ENCODE measurements at regions not wholly inside any gene's neighbourhood (a gene's known extent, or its start where the extent isn't known, plus 50 kb on each side); places are given as distances from the start of the nearest gene placed in this dataset.

DNA sequence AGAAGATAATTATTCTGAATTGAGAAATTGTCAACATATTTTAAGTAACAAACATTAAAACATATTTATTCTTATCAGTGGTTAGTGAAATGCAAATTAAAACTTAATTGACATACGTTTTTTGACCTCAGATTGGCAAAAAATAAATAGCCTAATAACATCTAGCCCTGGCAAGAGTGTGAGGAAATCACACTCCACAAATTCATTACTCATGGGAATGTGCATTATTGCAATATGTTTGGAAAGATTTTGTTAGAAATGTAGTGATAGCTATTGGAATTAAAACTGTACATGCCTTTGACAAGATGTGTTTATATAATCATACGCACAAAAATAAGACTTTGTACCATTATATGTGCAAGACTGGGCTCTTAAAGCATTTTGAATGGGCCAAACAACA is 168.6 kb downstream of the KITLG start:
- no peak for DNase-seq (ENCODE audit: low read depth in 4 of 4, low spot score in 3 of 4)

DNA sequence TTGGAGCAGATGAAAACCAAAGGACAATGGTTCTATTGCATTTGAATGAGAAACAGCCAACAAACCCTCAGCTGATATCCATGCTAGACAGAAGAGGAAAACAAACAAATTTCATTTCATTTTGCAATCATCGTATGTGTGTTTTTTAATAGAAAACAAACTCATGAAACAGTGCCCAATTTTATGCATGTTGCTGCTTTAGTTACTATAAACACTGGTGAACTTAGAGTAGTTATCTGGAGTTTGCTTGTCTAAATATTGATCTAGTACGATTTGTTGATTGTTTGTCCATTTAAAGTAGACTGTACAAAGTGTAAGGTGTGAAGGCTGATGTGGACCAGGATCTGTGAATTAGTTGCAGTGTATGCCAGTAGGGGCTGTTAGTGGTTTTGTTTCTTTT is 166.6 kb downstream of the KITLG start:
- no peak for DNase-seq (ENCODE audit: low read depth in 4 of 4, low spot score in 3 of 4)

DNA sequence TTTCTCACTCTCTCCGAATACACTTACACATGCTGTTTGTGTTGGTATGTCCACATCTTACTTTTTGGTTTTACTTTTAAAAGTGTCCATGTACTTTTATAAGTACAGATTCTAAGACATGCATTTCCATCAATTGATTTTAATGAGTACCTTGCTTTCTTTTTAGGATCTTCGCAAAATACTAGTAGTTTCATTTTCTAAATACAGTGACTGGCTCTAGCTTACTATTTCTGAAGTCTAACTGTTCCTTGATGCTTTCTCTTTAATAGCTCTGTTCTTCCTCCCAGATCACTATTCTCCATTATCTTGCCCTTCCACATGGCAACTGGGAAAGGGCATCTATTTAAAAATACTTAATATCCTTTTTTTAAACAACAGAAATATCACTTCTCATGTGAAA is 164.1 kb downstream of the KITLG start:
- no peak for DNase-seq (ENCODE audit: low read depth in 4 of 4, low spot score in 3 of 4)

DNA sequence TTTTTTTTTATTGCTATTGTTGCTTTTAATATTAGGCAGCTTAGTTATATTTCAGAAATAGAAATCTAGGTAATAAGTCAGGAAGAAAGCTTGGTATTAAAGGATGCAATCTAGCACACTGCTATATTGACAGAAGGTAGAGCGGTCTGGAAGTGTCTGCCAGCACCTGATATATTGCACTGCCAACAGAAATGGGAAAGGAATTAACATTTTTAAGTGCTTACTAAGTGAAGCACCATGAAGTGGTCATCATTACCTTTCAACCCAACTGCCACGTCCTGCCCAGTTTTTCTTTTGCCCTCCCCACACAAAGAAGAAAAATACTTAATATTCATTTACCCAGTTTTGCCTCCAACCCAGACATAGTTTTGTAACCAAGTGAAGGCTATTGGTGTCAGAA is 163.5 kb downstream of the KITLG start:
- no peak for DNase-seq (ENCODE audit: low read depth in 4 of 4, low spot score in 3 of 4)

DNA sequence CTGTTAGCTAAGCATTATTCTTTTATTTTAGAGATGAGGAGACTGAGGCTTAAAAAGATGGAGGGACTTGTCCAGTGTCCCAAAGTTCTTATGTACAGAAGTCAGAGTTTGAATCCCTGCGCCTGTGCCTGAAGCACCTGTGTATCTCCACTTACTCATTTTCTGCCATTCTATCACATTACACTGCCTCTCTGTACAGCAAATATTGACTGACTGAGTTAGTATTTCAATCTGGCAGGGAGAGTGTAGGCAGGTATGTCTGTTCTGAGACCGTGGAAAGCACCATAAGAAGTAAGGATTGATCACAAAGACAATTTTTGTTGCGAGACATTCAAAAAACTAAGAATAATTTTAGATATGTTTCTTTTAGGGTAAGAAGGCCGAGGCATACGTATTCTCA is 162.7 kb downstream of the KITLG start:
- DNase-seq (ENCODE audit: low read depth in 4 of 4, low spot score in 3 of 4): no peak

DNA sequence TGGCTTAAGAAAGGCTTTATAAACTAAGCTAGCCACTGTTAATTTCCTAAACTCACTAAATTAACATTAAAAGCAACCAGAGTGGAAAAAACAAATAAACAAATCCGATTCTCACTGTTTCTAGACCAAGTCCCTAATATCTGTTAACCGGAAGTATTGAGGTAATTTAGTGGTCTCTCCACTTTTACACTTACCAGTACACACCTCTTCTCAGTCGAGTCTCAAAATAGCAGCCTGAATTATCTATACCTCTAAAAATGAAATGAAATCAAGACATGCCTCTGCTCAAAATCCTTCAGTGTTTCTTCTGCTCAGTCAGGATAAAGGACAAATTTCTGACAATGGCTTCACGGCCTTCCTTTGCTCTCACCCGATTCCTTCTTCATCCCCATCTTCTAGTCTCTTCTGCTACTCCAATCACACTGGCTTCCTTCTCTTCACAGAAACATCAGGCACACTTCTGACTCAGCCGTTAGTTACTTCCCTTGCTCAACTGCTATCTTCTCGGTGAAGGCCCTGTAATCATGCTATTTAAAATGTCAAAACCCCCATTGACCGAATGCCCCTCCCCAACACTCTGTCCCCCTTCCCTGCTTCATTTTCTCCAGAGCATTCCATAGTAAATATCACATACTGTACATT is 161.3 kb downstream of the KITLG start:
- DNase-seq (ENCODE audit: low read depth in 4 of 4, low spot score in 3 of 4): no peak

DNA sequence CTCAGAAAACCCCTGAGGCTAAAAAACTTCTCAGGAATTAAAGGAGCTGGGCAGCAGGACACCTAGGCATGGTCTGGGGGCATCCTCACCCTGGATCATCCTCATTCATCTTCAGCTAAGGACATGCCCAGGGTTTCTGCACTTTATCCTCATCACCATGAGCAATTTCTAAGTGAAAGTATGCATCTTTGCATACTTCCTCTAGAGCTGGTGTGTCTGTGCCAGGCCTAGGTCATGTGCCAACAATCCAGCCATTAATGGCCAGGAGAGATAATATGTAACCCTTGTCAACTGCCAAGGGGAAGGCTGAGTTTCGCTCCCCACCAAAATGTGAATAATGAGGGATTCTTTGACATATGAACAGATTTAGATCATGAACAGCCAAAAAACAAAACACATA is 160.5 kb downstream of the KITLG start:
- no peak for DNase-seq (ENCODE audit: low read depth in 4 of 4, low spot score in 3 of 4)

DNA sequence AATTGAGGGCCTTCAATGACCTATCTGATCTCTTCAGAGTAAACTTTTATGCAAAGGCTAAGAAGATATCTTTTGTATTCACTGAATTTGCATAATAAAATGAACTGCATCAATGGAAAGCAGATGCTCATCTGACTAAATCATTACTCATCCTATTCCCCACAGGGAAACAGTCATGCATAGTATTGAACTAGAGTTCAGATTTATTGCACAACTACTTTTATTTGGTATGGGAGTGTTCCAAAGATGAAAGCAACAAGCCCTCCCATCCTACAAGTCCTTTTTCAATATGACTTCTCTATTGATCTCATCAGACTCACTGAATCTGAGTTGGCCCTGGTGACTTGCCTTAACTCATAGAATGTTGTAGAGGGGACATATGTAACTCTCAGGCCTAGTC is 159.8 kb downstream of the KITLG start:
- no peak for DNase-seq (ENCODE audit: low read depth in 4 of 4, low spot score in 3 of 4)

DNA sequence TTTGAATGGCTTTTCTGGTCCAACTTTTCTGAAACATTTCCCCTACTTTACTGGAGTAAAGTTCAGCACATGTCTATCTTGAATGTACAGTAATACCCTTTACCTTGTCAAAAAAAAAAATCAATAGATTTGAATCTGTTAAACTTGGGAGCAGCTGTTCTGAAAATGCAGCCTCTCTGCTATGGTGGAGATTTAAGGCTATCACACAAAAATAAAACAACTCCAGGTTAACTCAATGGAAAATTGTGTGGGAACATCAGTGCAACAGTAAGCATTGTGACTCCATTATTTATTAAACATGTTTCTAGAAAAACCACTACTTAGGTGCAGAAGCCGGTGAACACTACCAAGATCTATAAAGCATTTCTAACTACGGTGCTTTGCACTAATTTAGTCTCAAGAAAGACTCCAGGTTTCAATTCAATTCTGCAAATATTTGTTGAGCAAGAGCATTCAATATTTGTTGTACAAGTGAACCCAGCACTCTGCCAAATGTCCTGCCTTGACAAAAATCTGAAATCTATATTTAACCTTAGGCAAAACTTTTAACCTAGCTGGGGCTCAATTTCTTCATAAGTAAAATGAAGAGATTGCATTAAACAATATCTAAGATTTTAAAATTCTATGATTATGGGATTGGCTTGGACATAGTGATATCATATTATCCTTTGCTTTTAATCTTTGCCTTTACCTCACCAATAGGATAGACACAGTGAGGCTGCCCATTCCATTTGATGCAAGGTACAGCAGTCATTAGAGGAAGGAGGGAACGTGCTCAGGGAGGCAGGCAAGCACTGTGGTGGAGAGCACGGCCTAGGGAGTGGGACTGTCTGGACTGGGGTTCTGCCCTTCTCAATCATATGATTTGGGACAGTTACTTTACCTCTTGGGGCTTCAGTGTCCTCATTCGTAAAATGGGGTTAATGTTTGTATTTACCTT is 155.2 kb downstream of the KITLG start:
- DNase-seq (ENCODE audit: low read depth in 4 of 4, low spot score in 3 of 4): no peak

DNA sequence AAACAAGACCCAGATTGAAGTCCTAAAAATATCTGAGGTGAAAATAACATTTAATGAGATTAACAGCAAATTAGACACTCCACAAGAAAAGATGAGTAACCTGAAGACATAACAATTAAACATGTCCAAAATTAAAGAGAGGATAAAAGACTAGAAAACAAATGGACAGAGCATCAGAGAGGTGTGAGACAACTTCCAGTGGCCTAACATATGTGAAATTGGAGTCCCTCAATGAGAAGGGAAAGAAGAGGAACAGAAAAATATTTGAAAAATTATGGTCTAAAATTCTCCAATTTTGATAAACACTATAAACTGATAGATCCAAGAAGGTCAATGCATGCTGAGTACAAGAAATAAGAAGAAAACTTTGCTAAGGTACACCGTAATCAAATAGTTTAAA is 151.9 kb downstream of the KITLG start:
- no peak for DNase-seq (ENCODE audit: low read depth in 4 of 4, low spot score in 3 of 4)

DNA sequence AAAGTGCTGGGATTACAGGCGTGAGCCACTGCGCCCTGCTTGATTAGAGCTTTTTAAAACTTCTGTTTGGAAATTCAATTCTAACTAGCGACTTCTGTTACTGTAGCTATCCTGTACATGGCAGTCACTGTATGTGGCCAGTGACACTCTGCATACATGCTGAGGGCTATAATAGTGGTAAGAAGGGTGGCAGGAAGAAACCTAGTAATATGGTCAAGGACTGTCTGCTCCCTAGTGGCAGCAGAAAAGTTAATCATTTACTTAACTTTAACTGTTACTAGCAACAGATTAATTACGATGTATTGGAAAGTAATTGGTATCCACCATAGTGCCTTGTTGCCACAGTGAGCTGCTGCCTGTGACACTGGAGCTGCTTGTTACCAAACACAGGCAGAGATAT is 149.0 kb downstream of the KITLG start:
- DNase-seq (ENCODE audit: low read depth in 4 of 4, low spot score in 3 of 4): no peak

DNA sequence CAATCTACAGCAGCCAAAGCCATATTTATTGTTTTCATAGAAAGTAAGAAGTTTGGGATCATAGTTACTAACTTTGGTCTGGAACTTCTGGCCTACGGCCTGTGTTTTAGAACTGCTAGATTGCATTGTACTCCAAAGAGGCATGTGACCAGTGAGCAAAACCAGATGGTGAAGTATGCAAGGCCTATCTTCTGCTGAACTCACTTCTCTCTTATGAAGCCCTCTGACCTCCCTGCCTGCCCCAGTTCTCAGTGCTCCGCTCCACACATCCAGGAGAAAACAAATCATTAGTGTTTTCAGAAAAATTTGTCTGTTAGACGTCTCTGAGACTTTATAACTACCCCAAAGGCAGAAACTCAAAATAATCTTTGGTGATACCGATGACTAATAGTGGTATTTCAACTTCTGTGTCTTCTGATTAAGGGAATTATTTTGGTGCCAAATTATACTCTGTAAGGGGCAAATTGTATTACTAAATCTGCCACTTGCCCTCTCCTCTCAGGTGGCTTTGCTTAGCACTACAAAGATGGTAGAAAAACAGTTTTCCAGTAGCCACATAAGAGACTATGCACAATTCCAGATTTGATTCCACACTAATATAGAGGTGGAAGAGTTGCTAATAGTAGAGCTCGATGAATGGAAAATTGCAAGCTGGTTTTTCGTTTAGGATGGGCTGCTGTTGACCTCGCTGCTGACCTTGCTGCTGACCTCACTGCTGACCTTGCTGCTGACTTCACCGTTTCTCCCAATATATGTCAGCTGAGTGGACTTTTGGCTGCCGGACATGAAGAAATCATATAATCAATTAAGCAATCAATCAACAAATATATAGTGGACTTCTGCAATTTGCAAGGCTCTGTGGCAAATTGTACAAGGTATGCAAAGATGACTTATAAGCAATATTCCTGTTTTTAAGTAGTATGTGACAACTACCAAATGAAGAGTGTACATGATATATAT is 147.5 kb downstream of the KITLG start:
- DNase-seq (ENCODE audit: low read depth in 4 of 4, low spot score in 3 of 4): no peak

DNA sequence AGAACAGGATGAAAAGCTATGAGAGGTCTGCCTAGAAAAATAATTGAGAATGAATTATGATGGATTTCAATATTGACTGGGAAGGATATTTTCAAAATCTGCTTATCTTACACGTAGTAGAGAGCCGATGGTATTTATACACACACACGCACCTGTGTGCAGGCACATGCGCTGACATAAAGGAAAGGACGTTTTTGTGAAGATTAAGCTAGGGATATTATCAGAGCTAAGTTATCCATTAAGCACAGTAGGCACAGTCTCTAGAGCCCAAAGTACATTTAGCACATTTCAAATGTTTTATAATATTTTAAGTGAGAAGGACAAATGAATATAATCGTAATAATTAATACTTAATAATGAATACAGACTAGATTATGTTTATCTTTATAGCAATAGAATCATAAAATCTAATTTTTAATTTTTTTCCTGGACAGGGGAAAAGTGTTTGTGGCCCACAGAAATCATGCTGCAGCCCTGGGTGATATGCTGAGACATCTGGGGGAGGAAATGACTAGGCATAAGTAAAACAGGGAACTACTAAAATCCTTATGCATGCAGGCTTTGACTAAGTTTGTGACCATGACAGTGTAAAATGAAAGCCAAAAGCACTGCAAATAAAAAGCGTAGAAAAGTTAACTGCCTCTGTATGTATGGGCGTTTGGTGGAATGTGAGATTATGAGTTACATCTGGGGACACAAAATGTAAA is 146.1 kb downstream of the KITLG start:
- no peak for DNase-seq (ENCODE audit: low read depth in 4 of 4, low spot score in 3 of 4)

DNA sequence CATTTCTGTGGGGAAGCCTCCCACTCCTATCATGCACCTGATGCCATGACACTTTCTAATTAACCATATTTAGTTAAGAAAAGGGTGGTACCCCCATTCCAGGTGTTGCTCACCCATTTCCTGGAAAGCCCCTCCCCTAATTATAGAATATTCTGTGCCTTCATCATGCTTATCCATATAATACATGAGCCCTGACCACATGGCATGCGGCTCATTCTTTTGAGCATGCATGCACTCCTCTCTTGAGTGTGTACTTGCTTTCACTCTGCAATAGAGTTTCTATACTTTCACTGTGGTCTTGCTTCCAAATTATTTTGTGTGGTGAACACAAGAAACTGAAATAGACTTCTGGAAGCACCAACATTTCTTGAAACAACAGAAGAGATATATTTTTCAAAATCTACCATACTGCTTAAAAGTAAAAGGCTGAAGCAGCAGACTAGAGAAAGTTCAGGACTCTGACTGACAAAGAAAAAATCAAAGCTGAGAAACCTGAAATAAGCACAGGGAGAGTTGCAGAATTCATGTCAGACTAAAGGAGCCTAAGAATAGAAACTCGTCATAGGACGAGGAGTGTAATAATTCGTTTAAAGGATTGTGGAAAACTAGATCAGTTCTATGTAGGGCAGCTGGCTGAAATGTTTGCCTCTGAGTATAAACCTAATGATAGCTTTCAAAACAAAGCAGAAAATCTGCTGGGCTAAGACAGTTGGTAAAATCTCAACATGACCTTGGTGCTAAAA is 144.8 kb downstream of the KITLG start:
- DNase-seq (ENCODE audit: low read depth in 4 of 4, low spot score in 3 of 4): no peak

DNA sequence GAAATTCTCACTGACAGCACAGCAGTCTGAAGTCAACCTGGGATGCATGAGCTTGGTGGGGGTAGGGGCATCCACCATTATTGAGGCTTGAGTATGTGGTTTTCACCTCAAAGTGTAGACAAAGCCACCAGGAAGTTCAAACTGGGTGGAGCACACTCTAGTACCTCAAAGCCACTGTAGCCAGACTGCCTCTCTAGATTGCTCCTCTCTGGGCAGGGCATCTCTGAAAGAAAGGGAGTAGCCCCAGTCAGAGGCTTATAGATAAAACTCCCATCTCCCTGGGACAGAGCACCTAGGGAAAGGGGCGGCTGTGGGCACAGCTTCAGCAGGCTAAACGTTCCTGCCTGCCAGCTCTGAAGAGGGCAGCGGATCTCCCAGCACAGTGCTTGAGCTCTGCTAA is 143.0 kb downstream of the KITLG start:
- DNase-seq (ENCODE audit: low read depth in 4 of 4, low spot score in 3 of 4): no peak
